GM06990 (cell line): ENCODE measurements at regions not wholly inside any gene's neighbourhood (a gene's known extent, or its start where the extent isn't known, plus 50 kb on each side); places are given as distances from the start of the nearest gene placed in this dataset.

Source experiments
- DNase-seq: peaks from one replicate; pipeline ENCODE4 v3.0.0-alpha.2; 2011; ENCODE audit not compliant: insufficient read length; ENCODE audit errors: extremely low read depth
- H3K27me3 ChIP-seq: replicated peaks from 2 replicates; pipeline ENCODE4 v1.6.0; 2011; ENCODE audit warnings: low read length; ENCODE audit not compliant: control insufficient read depth, insufficient read depth
- H3K36me3 ChIP-seq: 2 replicates; pipeline ENCODE4 v1.5.1; 2011; ENCODE audit warnings: low read length; ENCODE audit not compliant: control insufficient read depth, insufficient read depth
- H3K4me3 ChIP-seq: replicated peaks from 2 replicates; pipeline ENCODE4 v1.5.1; 2011; ENCODE audit warnings: low read depth, mild to moderate bottlenecking, control low read depth, low read length
- CTCF ChIP-seq: IDR thresholded peaks from 2 replicates; pipeline ENCODE4 v1.5.1; 2011; ENCODE audit warnings: low read length, control low read depth, mild to moderate bottlenecking, inconsistent platforms; ENCODE audit not compliant: insufficient read depth, poor library complexity, severe bottlenecking

GRCh38 chr3:55247666-55248065, 239.4 kb downstream of the WNT5A start:
- Histone ChIP-seq H3K4me3 (no peak overlapping the region), H3K36me3 (no peaks in the 10 kb centered on the region), H3K27me3 (no peaks in the 10 kb centered on the region)
- no peak for TF ChIP-seq CTCF
- DNase-seq: no peak

GRCh38 chr3:55246033-55246432, 241.1 kb downstream of the WNT5A start:
- no peaks in the 10 kb centered on the region for H3K36me3 ChIP-seq
- H3K4me3 ChIP-seq: no peak overlapping the region
- no peak for TF ChIP-seq CTCF
- no peaks in the 10 kb centered on the region for H3K27me3 ChIP-seq
- no peak for DNase-seq

GRCh38 chr3:55245351-55245750, 241.8 kb downstream of the WNT5A start:
- DNase-seq: no peak
- no peak overlapping the region for H3K4me3 ChIP-seq

GRCh38 chr3:55244247-55244646, 242.9 kb downstream of the WNT5A start:
- Histone ChIP-seq H3K27me3 (no peaks in the 10 kb centered on the region), H3K4me3 (no peak overlapping the region), H3K36me3 (no peaks in the 10 kb centered on the region)
- no peak for TF ChIP-seq CTCF
- DNase-seq: no peak

More at GRCh38 chr3:55245351-55245750, 241.8 kb downstream of the WNT5A start:
- no peak for TF ChIP-seq CTCF
- Histone ChIP-seq H3K36me3 (no peaks in the 10 kb centered on the region), H3K27me3 (no peaks in the 10 kb centered on the region)

- no peak overlapping the region for H3K4me3 ChIP-seq
- H3K27me3 ChIP-seq: no peaks in the 10 kb centered on the region
- no peak for TF ChIP-seq CTCF
- no peaks in the 10 kb centered on the region for H3K36me3 ChIP-seq
- DNase-seq: no peak
These were observed 243.4 kb downstream of the WNT5A start for GRCh38 chr3:55243678-55244077.

GRCh38 chr3:55242921-55243320, 244.2 kb downstream of the WNT5A start:
- no peaks in the 10 kb centered on the region for H3K36me3 ChIP-seq
- TF ChIP-seq CTCF: no peak
- no peaks in the 10 kb centered on the region for H3K27me3 ChIP-seq
- DNase-seq: no peak
- no peak overlapping the region for H3K4me3 ChIP-seq
